ENCODE measurements at regions not wholly inside any gene's neighbourhood (a gene's known extent, or its start where the extent isn't known, plus 50 kb on each side); places are given as distances from the start of the nearest gene placed in this dataset.

- TF ChIP-seq CHD7 (IDR thresholded peaks at IDR 0.05; ENCODE audit: insufficient replicate concordance, low read length) (no peak), SIRT6 (IDR thresholded peaks at IDR 0.05; ENCODE audit: low read length) (no peak), JUN (IDR thresholded peaks at IDR 0.05; ENCODE audit: low read depth, low read length) (no peak), SUZ12 (IDR thresholded peaks at IDR 0.05; ENCODE audit: low read length) (no peak), CTBP2 (IDR thresholded peaks at IDR 0.05; ENCODE audit: borderline replicate concordance, insufficient read depth, insufficient read length, low read length) (no peak), SRF (IDR thresholded peaks at IDR 0.05; ENCODE audit: low read depth, low read length) (no peak)
These were observed 376.5 kb downstream of the TMEM182 start (continued) for GRCh38 chr2:103138123-103138901.
